ENCODE measurements at regions not wholly inside any gene's neighbourhood (a gene's known extent, or its start where the extent isn't known, plus 50 kb on each side); places are given as distances from the start of the nearest gene placed in this dataset.
"Not testable (repeated sequence)": the region's sequence is repeated elsewhere in the genome, so short reads cannot be mapped to it uniquely, and the experiment has no call there.

- DNase-seq = no peak
- intact Hi-C loops (cut with DNase I) = no loop called here
Observed at GRCh38 chr3:29167180-29167579, 113.7 kb upstream of the RBMS3 start.

GRCh38 chr3:29168081-29168480, 112.8 kb upstream of the RBMS3 start:
- DNase-seq = no peak
- intact Hi-C loops (cut with DNase I) = no loop called here

GRCh38 chr3:29168696-29169095, 112.2 kb upstream of the RBMS3 start:
- intact Hi-C loops (cut with DNase I) = no loop called here
- DNase-seq = no peak

GRCh38 chr3:29169451-29169850, 111.4 kb upstream of the RBMS3 start:
- intact Hi-C loops (cut with DNase I) = no loop called here
- DNase-seq = no peak

- no peak for DNase-seq
- intact Hi-C loops (cut with DNase I) = no loop called here
Observed at GRCh38 chr3:29171043-29171990, 109.6 kb upstream of the RBMS3 start.

- no peak for DNase-seq
- intact Hi-C loops (cut with DNase I) = no loop called here
Observed at GRCh38 chr3:29176501-29176900, 104.4 kb upstream of the RBMS3 start.

- no peak for DNase-seq
- intact Hi-C loops (cut with DNase I) = no loop called here
Observed at GRCh38 chr3:29178809-29179793, 101.8 kb upstream of the RBMS3 start.

- DNase-seq = no peak
- intact Hi-C loops (cut with DNase I) = no loop called here
Observed at GRCh38 chr3:29181149-29181780, 99.6 kb upstream of the RBMS3 start.

GRCh38 chr3:29181872-29182271, 99.0 kb upstream of the RBMS3 start:
- no peak for DNase-seq
- intact Hi-C loops (cut with DNase I) = no loop called here

- intact Hi-C loops (cut with DNase I) = not testable (repeated sequence)
Observed at GRCh38 chr3:29182828-29183227, 98.0 kb upstream of the RBMS3 start.

GRCh38 chr3:29183346-29184087, 97.4 kb upstream of the RBMS3 start:
- intact Hi-C loops (cut with DNase I) = no loop called here
- no peak for DNase-seq

More at GRCh38 chr3:29182828-29183227, 98.0 kb upstream of the RBMS3 start:
- DNase-seq = not testable (repeated sequence)

GRCh38 chr3:29185706-29186105, 95.2 kb upstream of the RBMS3 start:
- no peak for DNase-seq
- intact Hi-C loops (cut with DNase I) = no loop called here

GRCh38 chr3:29186131-29186599, 94.7 kb upstream of the RBMS3 start:
- DNase-seq = no peak
- intact Hi-C loops (cut with DNase I) = no loop called here

GRCh38 chr3:29186982-29187725, 93.7 kb upstream of the RBMS3 start:
- intact Hi-C loops (cut with DNase I) = no loop called here
- DNase-seq = no peak

- intact Hi-C loops (cut with DNase I) = no loop called here
- DNase-seq = no peak
Observed at GRCh38 chr3:29189328-29189727, 91.5 kb upstream of the RBMS3 start.

- no peak for DNase-seq
- intact Hi-C loops (cut with DNase I) = no loop called here
Observed at GRCh38 chr3:29194139-29194538, 86.7 kb upstream of the RBMS3 start.

GRCh38 chr3:29195056-29195455, 85.8 kb upstream of the RBMS3 start:
- intact Hi-C loops (cut with DNase I) = no loop called here
- DNase-seq = no peak

- intact Hi-C loops (cut with DNase I) = no loop called here
- DNase-seq = no peak
Observed at GRCh38 chr3:29201604-29202003, 79.3 kb upstream of the RBMS3 start.

- no peak for DNase-seq
- intact Hi-C loops (cut with DNase I) = no loop called here
Observed at GRCh38 chr3:29202378-29202777, 78.5 kb upstream of the RBMS3 start.
